Endothelial cell of umbilical vein (primary cell): ENCODE measurements at regions not wholly inside any gene's neighbourhood (a gene's known extent, or its start where the extent isn't known, plus 50 kb on each side); places are given as distances from the start of the nearest gene placed in this dataset.

Source experiments
- BruUV-seq: library from RNA; stranded (reverse); fragments of 400-500 nt; replicated peaks from 2 replicates; lab custom pipeline; 2021; lab: Mats Ljungman, UMichigan
- CTCF ChIA-PET: fragments of 300-600, 350-600 bp; sonication (Branson Sonifier 250); formaldehyde crosslinking; loops from one replicate; lab custom pipeline; 2021; ENCODE audit warnings: antibody characterized with exemption, inconsistent platforms; lab: Charles Lee
- POLR2A ChIA-PET: fragments of 300-600, 350-600 bp; sonication (Branson Sonifier 250); formaldehyde crosslinking; loops from one replicate; lab custom pipeline; 2021; ENCODE audit warnings: antibody characterized with exemption, inconsistent platforms; lab: Charles Lee
- DNase-seq: peaks from one replicate; pipeline ENCODE4 v3.0.0-alpha.2; 2011; ENCODE audit warnings: low read depth, low spot score
- FAIRE-seq: peaks from 2 replicates; lab custom pipeline; 2011; peaks lifted over from hg19 to GRCh38; lab: Jason Lieb, UNC
- H2AFZ ChIP-seq: 2 replicates; pipeline ENCODE4 v1.6.0; 2012; ENCODE audit warnings: low read depth, low read length, control low read depth, inconsistent platforms
- H3K27ac ChIP-seq: 2 replicates; pipeline ENCODE4 v1.5.1; 2011; ENCODE audit warnings: low read depth, mild to moderate bottlenecking, control low read depth, low read length, moderate library complexity; ENCODE audit not compliant: insufficient read depth
- H3K27me3 ChIP-seq, 2 experiments: 2 replicates each; pipeline versions ENCODE4 v1.6.0 to v1.6.1; 2011; ENCODE audit warnings: low read length in 2 of 2, mixed read lengths in 1 of 2; ENCODE audit not compliant: control insufficient read depth in 2 of 2, insufficient read depth in 2 of 2
- H3K36me3 ChIP-seq, 2 experiments: 2 replicates in 1 of 2; 3 replicates in 1 of 2; pipeline ENCODE4 v1.5.1; 2011; ENCODE audit warnings: low read length in 2 of 2, mild to moderate bottlenecking in 1 of 2, moderate library complexity in 1 of 2; ENCODE audit not compliant: control insufficient read depth in 2 of 2, insufficient read depth in 2 of 2; ENCODE audit errors: extremely low read depth in 1 of 2
- H3K4me1 ChIP-seq: 3 replicates; pipeline ENCODE4 v1.5.1; 2011; ENCODE audit warnings: mild to moderate bottlenecking, low read length; ENCODE audit not compliant: control insufficient read depth, insufficient read depth; ENCODE audit errors: extremely low read depth
- H3K4me2 ChIP-seq: 2 replicates; pipeline ENCODE4 v1.6.1; 2011; ENCODE audit warnings: low read length, control low read depth, mixed read lengths; ENCODE audit not compliant: insufficient read depth
- H3K4me3 ChIP-seq, 3 experiments: fragments of 200-600 bp in 1 of 3; sonication (generic), shearing (Covaris generic) in 1 of 3; replicated peaks in 1 of 3; 2 replicates each; pipeline ENCODE4 v1.5.1; 2011 to 2016; ENCODE audit warnings: control low read depth in 3 of 3, low read length in 3 of 3, mild to moderate bottlenecking in 2 of 3, inconsistent platforms in 1 of 3, low read depth in 1 of 3, moderate library complexity in 1 of 3; ENCODE audit not compliant: insufficient read depth in 1 of 3
- H3K79me2 ChIP-seq: 2 replicates; pipeline ENCODE4 v1.6.0; 2012; ENCODE audit warnings: low read length, inconsistent platforms; ENCODE audit not compliant: control insufficient read depth, insufficient read depth
- H3K9ac ChIP-seq: replicated peaks from 2 replicates; pipeline ENCODE3; 2011; ENCODE audit warnings: low read length, control low read depth; ENCODE audit not compliant: insufficient read depth; ENCODE audit errors: extremely low read depth
- H3K9me1 ChIP-seq: replicated peaks from 3 replicates; pipeline ENCODE4 v1.6.0; 2011; ENCODE audit warnings: mild to moderate bottlenecking, low read length; ENCODE audit not compliant: control insufficient read depth, insufficient read depth; ENCODE audit errors: extremely low read depth
- H3K9me3 ChIP-seq: replicated peaks from 2 replicates; pipeline ENCODE4 v1.5.1; 2012; ENCODE audit warnings: low read length, inconsistent platforms; ENCODE audit not compliant: control insufficient read depth, insufficient read depth
- H4K20me1 ChIP-seq: replicated peaks from 2 replicates; pipeline ENCODE3; 2011; ENCODE audit warnings: mild to moderate bottlenecking, low read length; ENCODE audit not compliant: control insufficient read depth, insufficient read depth; ENCODE audit errors: extremely low read depth
- EZH2 ChIP-seq: IDR thresholded peaks from 2 replicates; pipeline ENCODE4 v1.6.1; 2012; ENCODE audit warnings: borderline replicate concordance, low read depth, mild to moderate bottlenecking, moderate library complexity, low read length, inconsistent platforms; ENCODE audit not compliant: severe bottlenecking
- FOS ChIP-seq: IDR thresholded peaks from 2 replicates; pipeline ENCODE4 v1.6.1; 2011; ENCODE audit warnings: mild to moderate bottlenecking, low read length, moderate library complexity, borderline replicate concordance; ENCODE audit not compliant: insufficient read depth
- GATA2 ChIP-seq: IDR thresholded peaks from 2 replicates; pipeline ENCODE4 v1.7.0; 2011; ENCODE audit warnings: low read depth, mild to moderate bottlenecking, moderate library complexity, mixed read lengths, low read length; ENCODE audit not compliant: insufficient read length, insufficient read depth
- JUN ChIP-seq: IDR thresholded peaks from 2 replicates; pipeline ENCODE4 v1.6.1; 2011; ENCODE audit warnings: borderline replicate concordance, low read depth; ENCODE audit not compliant: insufficient read length, insufficient read depth
- MYC ChIP-seq: IDR thresholded peaks from one replicate; pipeline ENCODE4 v1.6.1; 2011; ENCODE audit warnings: mild to moderate bottlenecking, low read depth, low read length
- POLR2A ChIP-seq: IDR thresholded peaks from 2 replicates; pipeline ENCODE4 v1.6.1; 2012; ENCODE audit warnings: low read depth, mild to moderate bottlenecking, control low read depth, low read length
- POLR2AphosphoS5 ChIP-seq: IDR thresholded peaks from 2 replicates; pipeline ENCODE4 v1.6.1; 2012; ENCODE audit warnings: low read depth, mild to moderate bottlenecking, control low read depth, low read length, moderate library complexity; ENCODE audit not compliant: insufficient read depth
- dilution Hi-C: fragments of 300-500 bp; cut with MboI; formaldehyde crosslinking; loops from one replicate; pipeline ENCODE4 v1.15.0; 2019; ENCODE audit warnings: low sequenced_read_pairs; ENCODE audit not compliant: extremely low pct_ligation_motif_present
- intact Hi-C: fragments of 100-400 bp; cut with micrococcal nuclease; formaldehyde crosslinking; loops from one replicate; pipeline ENCODE4 v1.10.0; 2022
- TF ChIP-seq, protein P1 (sequence below), 2 donors: IDR thresholded peaks; 1 replicate in 1 of 2; 2 replicates in 1 of 2; pipeline ENCODE4 v1.5.1; 2011; ENCODE audit warnings: low read length in 2 of 2, mild to moderate bottlenecking in 2 of 2, moderate library complexity in 2 of 2, control low read depth in 1 of 2, inconsistent platforms in 1 of 2, low read depth in 1 of 2; ENCODE audit not compliant: insufficient read depth in 1 of 2; ENCODE audit errors: extremely low read depth in 1 of 2
- TF ChIP-seq, protein P2 (sequence below): IDR thresholded peaks from 2 replicates; pipeline ENCODE4 v1.6.1; 2011; ENCODE audit not compliant: insufficient read depth, insufficient read length

DNA sequence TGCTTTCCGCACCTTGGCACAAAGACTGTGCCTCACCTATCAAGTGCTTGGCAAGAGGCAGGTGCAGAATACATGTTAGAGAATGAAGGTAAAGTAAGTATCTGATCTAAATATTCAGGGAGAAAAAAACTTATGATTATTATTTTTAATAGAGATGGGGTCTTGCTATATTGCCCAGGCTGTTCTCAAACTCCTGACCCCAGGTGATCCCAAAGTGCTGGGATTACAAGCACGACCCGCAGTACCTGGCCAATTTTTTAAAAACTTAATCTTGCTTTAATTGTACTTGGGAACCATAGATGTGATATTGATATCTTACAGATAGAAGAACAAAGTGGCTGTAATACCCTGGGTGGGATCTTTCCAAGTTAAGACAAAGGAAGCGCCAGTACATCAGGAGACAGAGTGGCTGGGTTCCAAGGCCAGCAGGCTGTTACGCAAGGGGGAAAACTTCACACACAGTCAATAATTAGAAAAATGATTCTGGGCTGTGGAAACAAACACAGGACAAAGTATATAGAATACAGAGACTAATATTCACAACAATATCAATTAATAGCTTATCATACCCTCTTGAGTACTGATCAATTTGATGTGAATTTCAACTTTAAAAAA lies 58.6 kb upstream of the ATP1A1 start:
- Histone ChIP-seq H3K9me1 (no peaks in the 10 kb centered on the region), H3K9me3 (no peaks in the 10 kb centered on the region), H3K4me1 (no peaks in the 10 kb centered on the region), H3K4me2 (no peak overlapping the region), H3K9ac (no peak overlapping the region), H3K27ac (no peak overlapping the region), H3K4me3 (no peak overlapping the region), H3K79me2 (no peaks in the 10 kb centered on the region), H3K36me3 (no peaks in the 10 kb centered on the region), H4K20me1 (no peaks in the 10 kb centered on the region), H2AFZ (no peak overlapping the region), H3K27me3 (no peaks in the 10 kb centered on the region)
- FAIRE-seq: no peak
- no peak for DNase-seq
- intact Hi-C loops: no loop called here
- dilution Hi-C loops: no loop called here
- ChIA-PET CTCF (interaction anchor here (1.4 kb wide), 1 partner anchor 10 kb away, joined by 3 read pairs; no protein-coding TSS in a partner anchor), POLR2A (no interaction called here)
- TF ChIP-seq, protein P1, sequence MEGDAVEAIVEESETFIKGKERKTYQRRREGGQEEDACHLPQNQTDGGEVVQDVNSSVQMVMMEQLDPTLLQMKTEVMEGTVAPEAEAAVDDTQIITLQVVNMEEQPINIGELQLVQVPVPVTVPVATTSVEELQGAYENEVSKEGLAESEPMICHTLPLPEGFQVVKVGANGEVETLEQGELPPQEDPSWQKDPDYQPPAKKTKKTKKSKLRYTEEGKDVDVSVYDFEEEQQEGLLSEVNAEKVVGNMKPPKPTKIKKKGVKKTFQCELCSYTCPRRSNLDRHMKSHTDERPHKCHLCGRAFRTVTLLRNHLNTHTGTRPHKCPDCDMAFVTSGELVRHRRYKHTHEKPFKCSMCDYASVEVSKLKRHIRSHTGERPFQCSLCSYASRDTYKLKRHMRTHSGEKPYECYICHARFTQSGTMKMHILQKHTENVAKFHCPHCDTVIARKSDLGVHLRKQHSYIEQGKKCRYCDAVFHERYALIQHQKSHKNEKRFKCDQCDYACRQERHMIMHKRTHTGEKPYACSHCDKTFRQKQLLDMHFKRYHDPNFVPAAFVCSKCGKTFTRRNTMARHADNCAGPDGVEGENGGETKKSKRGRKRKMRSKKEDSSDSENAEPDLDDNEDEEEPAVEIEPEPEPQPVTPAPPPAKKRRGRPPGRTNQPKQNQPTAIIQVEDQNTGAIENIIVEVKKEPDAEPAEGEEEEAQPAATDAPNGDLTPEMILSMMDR (IDR thresholded peaks at IDR 0.05; ENCODE audit: extremely low read depth in 1 of 2, insufficient read depth in 1 of 2, low read depth in 1 of 2, low read length in 2 of 2): no peak
- TF ChIP-seq FOS (no peak), GATA2 (no peak)
- BruUV-seq: no TSS peak

DNA sequence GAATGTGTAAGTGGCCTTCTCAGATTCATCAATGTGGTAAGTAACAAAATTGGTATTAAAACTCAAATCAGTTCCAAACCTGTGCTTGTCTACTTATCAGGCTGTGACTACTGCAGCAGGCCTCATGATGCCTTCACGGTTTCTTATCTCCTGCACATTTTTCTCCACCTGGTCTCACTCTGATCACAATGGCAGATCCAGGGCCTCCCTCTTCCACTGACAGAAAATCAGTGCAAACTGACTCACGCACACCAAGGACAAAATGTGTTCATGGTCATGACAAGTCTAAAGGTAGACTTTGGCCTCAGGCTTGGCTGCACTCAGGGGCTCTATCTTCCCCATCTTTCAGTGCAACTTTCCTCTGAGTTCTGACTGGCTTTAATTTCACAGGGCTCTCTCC lies 56.7 kb upstream of the ATP1A1 start:
- no peak overlapping the region for H3K4me2 ChIP-seq
- no peak for FAIRE-seq
- CTCF ChIA-PET: no interaction called here

More for the DNA sequence above, 56.7 kb upstream of the ATP1A1 start:
- Histone ChIP-seq H3K4me3 (no peak overlapping the region), H3K27ac (no peak overlapping the region), H3K79me2 (no peaks in the 10 kb centered on the region), H3K36me3 (no peaks in the 10 kb centered on the region), H2AFZ (no peak overlapping the region), H3K27me3 (no peaks in the 10 kb centered on the region), H3K9me1 (no peaks in the 10 kb centered on the region), H3K9ac (no peak overlapping the region), H3K9me3 (no peaks in the 10 kb centered on the region), H3K4me1 (no peaks in the 10 kb centered on the region), H4K20me1 (no peaks in the 10 kb centered on the region)
- intact Hi-C loops (no loop called here), dilution Hi-C loops (no loop called here)
- POLR2A ChIA-PET: no interaction called here
- DNase-seq: no peak
- TF ChIP-seq POLR2AphosphoS5 (no peak), POLR2A (no peak), JUN (no peak), FOS (no peak), MYC (no peak), EZH2 (no peak), GATA2 (no peak)
- TF ChIP-seq, protein P2, sequence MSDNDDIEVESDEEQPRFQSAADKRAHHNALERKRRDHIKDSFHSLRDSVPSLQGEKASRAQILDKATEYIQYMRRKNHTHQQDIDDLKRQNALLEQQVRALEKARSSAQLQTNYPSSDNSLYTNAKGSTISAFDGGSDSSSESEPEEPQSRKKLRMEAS: no peak
- TF ChIP-seq, protein P1 (IDR thresholded peaks at IDR 0.05; ENCODE audit: extremely low read depth in 1 of 2, insufficient read depth in 1 of 2, low read depth in 1 of 2, low read length in 2 of 2): no peak
- BruUV-seq: no TSS peak
